ENCODE measurements at regions not wholly inside any gene's neighbourhood (a gene's known extent, or its start where the extent isn't known, plus 50 kb on each side); places are given as distances from the start of the nearest gene placed in this dataset.

GRCh38 chr2:75792146-75792545, 81.4 kb upstream of the GCFC2 start:
- WGBS (ENCODE audit: insufficient coverage): 100% methylated on average over 3 of the region's 4 CpGs
- H3K27me3 ChIP-seq (ENCODE audit: control insufficient read depth in 2 of 2, insufficient read depth in 2 of 2, low read length in 2 of 2): no peaks in the 10 kb centered on the region
- H3K4me3 ChIP-seq (replicated peaks in 1 of 3; ENCODE audit: low read depth in 2 of 3, low read length in 3 of 3): no peak overlapping the region
- intact Hi-C loops (cut with micrococcal nuclease): no loop called here
- H4K20me1 ChIP-seq (ENCODE audit: insufficient read depth, low read length): no peaks in the 10 kb centered on the region
- peaks cover 0 to 7% (median 0%) of the 10 kb centered on the region in 3 donors for H3K27me3 Mint-ChIP-seq (ENCODE audit: low read depth in 3 of 3)
- no peak overlapping the region for H3K9ac ChIP-seq (ENCODE audit: insufficient read depth, low read length, poor library complexity, severe bottlenecking)
- no peak for DNase-seq
- no peaks in the 10 kb centered on the region for H3K79me2 ChIP-seq (ENCODE audit: insufficient read depth, low read length)
- no peaks in the 10 kb centered on the region for H3K9me3 Mint-ChIP-seq
- TF ChIP-seq, protein P1, sequence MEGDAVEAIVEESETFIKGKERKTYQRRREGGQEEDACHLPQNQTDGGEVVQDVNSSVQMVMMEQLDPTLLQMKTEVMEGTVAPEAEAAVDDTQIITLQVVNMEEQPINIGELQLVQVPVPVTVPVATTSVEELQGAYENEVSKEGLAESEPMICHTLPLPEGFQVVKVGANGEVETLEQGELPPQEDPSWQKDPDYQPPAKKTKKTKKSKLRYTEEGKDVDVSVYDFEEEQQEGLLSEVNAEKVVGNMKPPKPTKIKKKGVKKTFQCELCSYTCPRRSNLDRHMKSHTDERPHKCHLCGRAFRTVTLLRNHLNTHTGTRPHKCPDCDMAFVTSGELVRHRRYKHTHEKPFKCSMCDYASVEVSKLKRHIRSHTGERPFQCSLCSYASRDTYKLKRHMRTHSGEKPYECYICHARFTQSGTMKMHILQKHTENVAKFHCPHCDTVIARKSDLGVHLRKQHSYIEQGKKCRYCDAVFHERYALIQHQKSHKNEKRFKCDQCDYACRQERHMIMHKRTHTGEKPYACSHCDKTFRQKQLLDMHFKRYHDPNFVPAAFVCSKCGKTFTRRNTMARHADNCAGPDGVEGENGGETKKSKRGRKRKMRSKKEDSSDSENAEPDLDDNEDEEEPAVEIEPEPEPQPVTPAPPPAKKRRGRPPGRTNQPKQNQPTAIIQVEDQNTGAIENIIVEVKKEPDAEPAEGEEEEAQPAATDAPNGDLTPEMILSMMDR (IDR thresholded peaks at IDR 0.05): no peak
- H3K27ac Mint-ChIP-seq: no peak overlapping the region
- no peak overlapping the region for H2AFZ ChIP-seq (ENCODE audit: insufficient read depth, low read depth, low read length, poor library complexity, severe bottlenecking)
- no peaks in the 10 kb centered on the region for H3K36me3 Mint-ChIP-seq
- no peak overlapping the region for H3K4me2 ChIP-seq (replicated peaks; ENCODE audit: extremely low read depth, low read length, poor library complexity, severe bottlenecking)
- H3K4me3 Mint-ChIP-seq: no peak overlapping the region
- H3K9me3 ChIP-seq (replicated peaks in 1 of 2; ENCODE audit: control insufficient read depth in 1 of 2, insufficient read depth in 1 of 2, low read length in 2 of 2): no peaks in the 10 kb centered on the region
- no peak overlapping the region for H3K27ac ChIP-seq (ENCODE audit: low read depth in 1 of 2, low read length in 2 of 2)
- no peaks in the 10 kb centered on the region for H3K4me1 ChIP-seq (ENCODE audit: control insufficient read depth in 1 of 2, insufficient read depth in 2 of 2, low read length in 2 of 2)
- H3K4me1 Mint-ChIP-seq: no peaks in the 10 kb centered on the region
- H3K36me3 ChIP-seq (replicated peaks in 1 of 2; ENCODE audit: control insufficient read depth in 1 of 2, insufficient read depth in 2 of 2, low read length in 2 of 2): no peaks in the 10 kb centered on the region

DNA sequence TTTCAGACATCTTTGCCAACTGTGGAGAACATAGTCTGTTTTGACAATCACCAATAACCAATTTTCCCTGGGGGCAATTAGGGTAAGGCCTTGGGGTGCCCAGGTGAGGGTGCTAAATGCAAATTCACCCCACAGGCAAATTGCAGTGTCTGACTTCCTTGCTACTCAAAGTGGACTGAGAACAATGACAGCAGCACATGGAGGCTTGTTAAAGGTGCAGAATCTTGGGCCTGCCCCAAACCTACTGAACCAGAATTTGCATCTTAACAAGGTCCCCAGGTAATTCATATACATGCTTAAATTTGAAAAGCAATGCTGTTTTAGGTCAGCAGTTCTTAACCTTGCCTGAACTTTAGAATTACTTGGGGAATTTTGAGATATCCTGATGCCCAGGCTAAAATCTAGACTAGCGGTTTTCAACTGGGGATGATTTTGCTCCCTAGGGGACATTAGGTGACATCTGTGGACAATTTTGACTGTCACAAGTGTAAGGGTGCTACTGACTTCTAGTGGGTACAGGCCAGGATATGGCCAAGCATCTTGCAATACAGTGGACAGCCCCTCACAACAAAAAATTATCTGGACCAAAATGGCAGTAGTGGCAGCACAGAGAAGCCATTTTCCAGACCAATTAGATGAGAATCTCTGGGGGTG, 80.2 kb upstream of the GCFC2 start:
- H3K4me3 ChIP-seq (replicated peaks in 1 of 3; ENCODE audit: low read depth in 2 of 3, low read length in 3 of 3): no peak overlapping the region
- H3K4me1 ChIP-seq (ENCODE audit: control insufficient read depth in 1 of 2, insufficient read depth in 2 of 2, low read length in 2 of 2): no peaks in the 10 kb centered on the region
- H3K36me3 ChIP-seq (replicated peaks in 1 of 2; ENCODE audit: control insufficient read depth in 1 of 2, insufficient read depth in 2 of 2, low read length in 2 of 2): no peaks in the 10 kb centered on the region
- H3K79me2 ChIP-seq (ENCODE audit: insufficient read depth, low read length): no peaks in the 10 kb centered on the region
- peaks cover 0 to 7% (median 0%) of the 10 kb centered on the region in 3 donors for H3K27me3 Mint-ChIP-seq (ENCODE audit: low read depth in 3 of 3)
- no peak overlapping the region for H3K27ac Mint-ChIP-seq
- H3K9me3 Mint-ChIP-seq: no peaks in the 10 kb centered on the region
- H3K4me1 Mint-ChIP-seq: no peaks in the 10 kb centered on the region
- no peaks in the 10 kb centered on the region for H3K9me3 ChIP-seq (replicated peaks in 1 of 2; ENCODE audit: control insufficient read depth in 1 of 2, insufficient read depth in 1 of 2, low read length in 2 of 2)
- TF ChIP-seq, protein P1 (IDR thresholded peaks at IDR 0.05): no peak
- H3K4me3 Mint-ChIP-seq: no peak overlapping the region
- no CpG with 5 or more reads among the region's 1 CpG for WGBS (ENCODE audit: insufficient coverage)
- no peak overlapping the region for H3K27ac ChIP-seq (ENCODE audit: low read depth in 1 of 2, low read length in 2 of 2)
- intact Hi-C loops (cut with micrococcal nuclease): no loop called here
- H3K27me3 ChIP-seq (ENCODE audit: control insufficient read depth in 2 of 2, insufficient read depth in 2 of 2, low read length in 2 of 2): no peaks in the 10 kb centered on the region
- H3K9ac ChIP-seq (ENCODE audit: insufficient read depth, low read length, poor library complexity, severe bottlenecking): no peak overlapping the region
- H3K4me2 ChIP-seq (replicated peaks; ENCODE audit: extremely low read depth, low read length, poor library complexity, severe bottlenecking): no peak overlapping the region
- no peaks in the 10 kb centered on the region for H3K36me3 Mint-ChIP-seq
- no peak overlapping the region for H2AFZ ChIP-seq (ENCODE audit: insufficient read depth, low read depth, low read length, poor library complexity, severe bottlenecking)
- no peaks in the 10 kb centered on the region for H4K20me1 ChIP-seq (ENCODE audit: insufficient read depth, low read length)
- DNase-seq: no peak
